LNCaP clone FGC (cell line): ENCODE measurements at regions not wholly inside any gene's neighbourhood (a gene's known extent, or its start where the extent isn't known, plus 50 kb on each side); places are given as distances from the start of the nearest gene placed in this dataset.
"Not testable (repeated sequence)": the region's sequence is repeated elsewhere in the genome, so short reads cannot be mapped to it uniquely, and the experiment has no call there.

ENCODE experiments used
- DNase-seq: peaks from one replicate; pipeline ENCODE4 v3.0.0-alpha.2; 2011; ENCODE audit warnings: low read depth
- H3K4me3 ChIP-seq: 2 replicates; pipeline ENCODE4 v1.5.1; 2011; ENCODE audit warnings: mild to moderate bottlenecking, low read depth, low read length, control low read depth
- TF ChIP-seq, protein P1 (sequence below): IDR thresholded peaks from 2 replicates; pipeline ENCODE4 v1.5.1; 2012; ENCODE audit warnings: mild to moderate bottlenecking; ENCODE audit not compliant: control insufficient read depth, insufficient read depth; ENCODE audit errors: extremely low read depth

DNA sequence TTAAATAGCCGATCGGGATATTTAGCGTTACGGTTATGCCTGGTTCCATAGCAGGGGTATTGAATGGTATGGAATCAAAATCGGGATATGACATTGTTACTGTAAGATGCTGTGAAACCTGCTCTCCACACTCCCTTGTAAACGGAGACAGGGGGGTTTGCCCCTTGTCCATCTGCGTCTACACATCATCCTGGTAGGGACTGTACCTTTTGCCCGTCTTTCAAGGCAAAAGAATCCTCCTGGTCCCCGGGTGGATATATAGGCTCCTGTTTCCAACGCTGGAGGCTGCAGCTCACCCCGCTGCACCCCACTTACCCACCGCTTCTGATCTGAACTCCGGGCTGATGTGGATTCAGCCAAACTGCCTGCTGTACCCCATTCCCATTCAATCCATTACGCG, 189.1 kb downstream of the SHOX start:
- no peak overlapping the region for H3K4me3 ChIP-seq
- no peak for DNase-seq
- TF ChIP-seq, protein P1, sequence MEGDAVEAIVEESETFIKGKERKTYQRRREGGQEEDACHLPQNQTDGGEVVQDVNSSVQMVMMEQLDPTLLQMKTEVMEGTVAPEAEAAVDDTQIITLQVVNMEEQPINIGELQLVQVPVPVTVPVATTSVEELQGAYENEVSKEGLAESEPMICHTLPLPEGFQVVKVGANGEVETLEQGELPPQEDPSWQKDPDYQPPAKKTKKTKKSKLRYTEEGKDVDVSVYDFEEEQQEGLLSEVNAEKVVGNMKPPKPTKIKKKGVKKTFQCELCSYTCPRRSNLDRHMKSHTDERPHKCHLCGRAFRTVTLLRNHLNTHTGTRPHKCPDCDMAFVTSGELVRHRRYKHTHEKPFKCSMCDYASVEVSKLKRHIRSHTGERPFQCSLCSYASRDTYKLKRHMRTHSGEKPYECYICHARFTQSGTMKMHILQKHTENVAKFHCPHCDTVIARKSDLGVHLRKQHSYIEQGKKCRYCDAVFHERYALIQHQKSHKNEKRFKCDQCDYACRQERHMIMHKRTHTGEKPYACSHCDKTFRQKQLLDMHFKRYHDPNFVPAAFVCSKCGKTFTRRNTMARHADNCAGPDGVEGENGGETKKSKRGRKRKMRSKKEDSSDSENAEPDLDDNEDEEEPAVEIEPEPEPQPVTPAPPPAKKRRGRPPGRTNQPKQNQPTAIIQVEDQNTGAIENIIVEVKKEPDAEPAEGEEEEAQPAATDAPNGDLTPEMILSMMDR: no peak

DNA sequence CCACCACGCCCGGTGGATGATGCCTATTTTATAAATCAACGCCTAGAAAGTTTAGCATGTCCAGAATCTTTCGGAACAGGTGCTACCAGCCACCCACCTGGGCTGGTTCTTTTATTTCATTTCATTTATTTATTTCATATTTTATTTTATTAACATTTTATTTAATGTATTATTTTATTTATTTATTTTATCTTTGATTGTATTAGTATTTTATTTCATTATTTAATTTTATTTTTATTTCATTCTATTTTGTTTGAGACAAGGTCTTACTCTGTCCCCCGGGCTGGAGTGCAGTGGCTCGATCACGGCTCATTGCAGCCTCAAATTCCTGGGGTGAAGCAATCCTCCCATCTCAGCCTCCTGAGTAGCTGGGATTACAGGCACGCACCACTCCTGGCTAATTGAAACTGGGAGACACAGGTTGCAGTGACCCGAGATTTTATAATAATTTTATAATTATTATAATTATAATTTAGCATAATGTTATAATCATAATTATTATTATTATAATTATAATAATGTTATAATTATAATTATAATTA, 187.2 kb downstream of the SHOX start:
- H3K4me3 ChIP-seq: no peak overlapping the region
- no peak for DNase-seq
- TF ChIP-seq, protein P1: no peak

DNA sequence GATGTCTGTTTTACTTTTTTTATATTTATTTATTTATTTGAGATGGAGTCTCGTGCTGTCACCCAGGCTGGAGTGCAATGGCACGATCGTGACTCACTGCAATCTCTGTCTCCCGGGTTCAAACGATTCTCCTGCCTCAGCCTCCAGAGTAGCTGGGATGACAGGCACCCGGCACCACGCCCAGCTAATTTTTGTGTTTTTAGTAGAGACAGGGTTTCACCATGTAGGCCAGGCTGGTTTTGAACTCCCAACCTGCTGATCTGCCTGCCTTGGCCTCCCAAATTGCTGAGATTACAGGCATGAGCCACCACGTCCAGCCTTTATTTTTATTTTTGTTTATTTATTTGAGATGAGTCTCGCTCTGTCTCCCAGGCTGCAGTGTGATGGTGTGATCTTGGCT, 186.6 kb downstream of the SHOX start:
- not testable (repeated sequence) for H3K4me3 ChIP-seq, DNase-seq

DNA sequence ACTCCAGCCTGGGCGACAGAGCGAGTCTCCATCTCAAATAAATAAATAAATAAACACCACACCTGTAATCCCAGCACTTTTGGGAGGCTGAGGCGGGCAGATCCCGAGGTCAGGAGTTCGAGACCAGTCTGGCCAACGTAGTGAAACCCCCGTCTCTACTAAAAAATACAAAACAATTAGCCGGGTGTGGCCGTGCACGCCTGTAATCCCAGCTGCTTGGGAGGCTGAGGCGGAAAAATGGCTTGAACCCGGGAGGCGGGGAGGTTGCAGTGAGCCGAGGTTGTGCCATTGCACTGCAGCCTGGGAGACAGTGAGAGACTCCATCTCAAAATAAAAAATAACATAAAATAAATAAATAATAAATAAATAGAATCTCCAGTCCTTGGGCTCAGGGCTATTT, 185.8 kb downstream of the SHOX start:
- no peak overlapping the region for H3K4me3 ChIP-seq
- TF ChIP-seq, protein P1: no peak
- no peak for DNase-seq

DNA sequence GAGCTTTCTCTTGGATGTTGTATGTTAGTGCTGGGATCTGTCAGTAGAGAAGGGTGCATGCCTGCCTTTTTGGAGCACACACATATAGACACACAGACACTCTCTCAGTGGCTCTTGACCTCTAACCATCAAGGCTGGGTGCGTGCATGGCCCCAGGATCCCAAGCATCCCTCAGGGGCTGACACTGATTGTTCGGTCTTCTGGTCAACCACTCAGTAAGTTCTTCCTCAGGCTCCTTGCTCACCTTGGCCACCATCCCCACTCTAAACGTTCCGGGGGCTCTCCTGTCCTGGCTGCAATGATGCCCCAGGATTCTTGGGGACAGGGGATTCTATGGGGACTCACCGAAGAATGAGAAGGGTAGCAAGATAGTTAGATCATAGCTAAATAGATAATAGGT, 179.6 kb downstream of the SHOX start:
- TF ChIP-seq, protein P1: no peak
- H3K4me3 ChIP-seq: no peak overlapping the region
- DNase-seq: no peak

DNA sequence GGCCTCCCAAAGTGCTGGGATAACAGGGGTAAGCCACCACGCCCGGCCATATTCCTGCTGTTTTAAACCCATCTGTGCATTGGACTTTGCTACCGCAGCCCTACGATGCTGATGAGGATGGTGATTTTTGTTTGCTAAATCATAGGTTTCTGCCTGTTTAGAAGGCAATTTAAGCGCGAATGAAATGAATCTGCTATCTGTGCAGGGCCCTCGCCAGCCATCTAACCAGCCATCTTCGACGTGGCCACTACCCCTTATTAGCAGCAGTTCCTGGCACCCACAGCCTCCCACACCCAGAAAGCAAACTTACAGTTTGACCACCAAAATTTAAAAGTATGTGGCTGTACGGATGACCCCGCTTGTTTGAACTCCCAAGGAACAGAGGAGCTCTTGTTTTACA, 178.5 kb downstream of the SHOX start:
- H3K4me3 ChIP-seq: no peak overlapping the region
- TF ChIP-seq, protein P1: no peak
- no peak for DNase-seq

DNA sequence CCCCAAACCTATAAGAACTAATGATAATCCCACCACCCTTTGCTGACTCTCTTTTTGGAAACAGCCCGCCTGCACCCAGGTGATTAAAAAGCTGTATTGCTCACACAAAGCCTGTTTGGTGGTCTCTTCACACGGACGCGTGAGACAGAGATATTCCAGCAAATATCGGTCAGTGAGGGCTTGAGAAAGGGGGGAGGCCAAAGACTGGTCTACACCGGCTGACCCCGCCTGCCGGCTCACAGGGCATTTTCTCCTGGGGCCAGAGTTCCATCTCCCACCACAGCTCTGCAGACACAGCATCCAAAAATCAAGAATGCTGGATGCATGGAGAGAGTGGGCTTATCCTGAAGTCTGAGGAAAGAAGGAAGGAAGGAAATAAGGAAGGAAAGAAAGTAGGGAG, 176.0 kb downstream of the SHOX start:
- H3K4me3 ChIP-seq: no peak overlapping the region
- TF ChIP-seq, protein P1: no peak
- DNase-seq: no peak

DNA sequence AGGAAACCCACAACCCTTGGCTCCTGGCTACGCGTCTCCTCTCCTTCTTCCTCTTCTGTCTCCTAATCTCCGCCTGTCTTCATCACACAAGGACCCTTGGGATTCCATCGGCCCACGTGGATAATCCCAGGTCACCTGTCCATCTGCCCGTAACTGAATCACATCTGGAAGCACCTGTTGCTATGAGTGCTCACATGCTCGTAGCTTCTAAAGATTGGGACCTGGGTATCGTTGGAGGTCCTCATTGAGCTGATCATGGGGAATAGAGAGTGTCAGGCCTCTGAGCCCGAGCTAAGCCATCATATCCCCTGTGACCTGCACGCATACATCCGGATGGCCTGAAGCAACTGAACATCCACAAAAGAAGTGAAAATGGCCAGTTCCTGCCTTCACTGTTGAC, 175.4 kb downstream of the SHOX start:
- TF ChIP-seq, protein P1: no peak
- DNase-seq: no peak
- no peak overlapping the region for H3K4me3 ChIP-seq
